H1 (cell line): ENCODE measurements at regions not wholly inside any gene's neighbourhood (a gene's known extent, or its start where the extent isn't known, plus 50 kb on each side); places are given as distances from the start of the nearest gene placed in this dataset.

Experiments
- CTCF ChIA-PET: fragments of 300-600 bp; sonication (Branson Sonifier 250); formaldehyde crosslinking; loops from one replicate; lab custom pipeline; 2021; ENCODE audit not compliant: partially characterized antibody; lab: Charles Lee
- POLR2A ChIA-PET: fragments of 300-600 bp; sonication (Branson Sonifier 250); formaldehyde crosslinking; loops from one replicate; lab custom pipeline; 2021; ENCODE audit warnings: inconsistent platforms; ENCODE audit not compliant: partially characterized antibody; lab: Charles Lee
- DNase-seq, 2 experiments: peaks; one replicate each; pipeline versions ENCODE4 v3.0.0 to v3.0.0-alpha.2; 2010 to 2022; ENCODE audit warnings: low spot score in 2 of 2, low read depth in 1 of 2, mixed read lengths in 1 of 2
- FAIRE-seq: peaks from 2 replicates; lab custom pipeline; 2011; peaks lifted over from hg19 to GRCh38; lab: Jason Lieb, UNC
- H2AFZ ChIP-seq: 2 replicates; pipeline ENCODE4 v1.8.1; 2012; ENCODE audit warnings: low read length, inconsistent platforms
- H2AK5ac ChIP-seq: 2 replicates; pipeline ENCODE4 v1.6.1; 2013; ENCODE audit warnings: low read depth, low read length
- H2BK120ac ChIP-seq: replicated peaks from 2 replicates; pipeline ENCODE3; 2013; ENCODE audit warnings: low read depth, low read length, inconsistent platforms
- H2BK12ac ChIP-seq: 2 replicates; pipeline ENCODE4 v1.6.1; 2013; ENCODE audit warnings: low read depth, low read length
- H2BK15ac ChIP-seq: 2 replicates; pipeline ENCODE4 v1.6.1; 2013; ENCODE audit warnings: low read length
- H2BK20ac ChIP-seq: 2 replicates; pipeline ENCODE4 v1.6.1; 2013; ENCODE audit warnings: low read length
- H2BK5ac ChIP-seq: 2 replicates; pipeline ENCODE4 v1.6.1; 2013; ENCODE audit warnings: low read depth, low read length
- H3K14ac ChIP-seq: 2 replicates; pipeline ENCODE4 v1.6.1; 2013; ENCODE audit warnings: inconsistent platforms; ENCODE audit not compliant: insufficient read length
- H3K18ac ChIP-seq: 2 replicates; pipeline ENCODE4 v1.6.1; 2013; ENCODE audit warnings: low read length; ENCODE audit errors: extremely low read depth
- H3K23ac ChIP-seq: 2 replicates; pipeline ENCODE4 v1.6.1; 2013; ENCODE audit warnings: inconsistent platforms; ENCODE audit not compliant: insufficient read length
- H3K23me2 ChIP-seq: 2 replicates; pipeline ENCODE4 v1.6.1; 2013; ENCODE audit warnings: low read depth, low read length
- H3K27ac ChIP-seq: 2 replicates; pipeline ENCODE4 v1.6.1; 2011; ENCODE audit warnings: low read depth, low read length, inconsistent platforms
- H3K27me3 ChIP-seq, 4 experiments: replicated peaks in 1 of 4; 1 replicate in 1 of 4; 2 replicates in 3 of 4; pipeline versions ENCODE4 v1.6.1 to v1.8.1; 2011 to 2013; ENCODE audit warnings: low read length in 3 of 4, mild to moderate bottlenecking in 3 of 4, inconsistent platforms in 2 of 4, mixed read lengths in 2 of 4, moderate library complexity in 1 of 4; ENCODE audit not compliant: control insufficient read depth in 3 of 4, insufficient read depth in 3 of 4; ENCODE audit errors: extremely low read depth in 1 of 4
- H3K36me3 ChIP-seq, 4 experiments: 2 replicates each; pipeline versions ENCODE4 v1.6.1 to v1.8.1; 2011 to 2013; ENCODE audit warnings: mild to moderate bottlenecking in 4 of 4, low read length in 3 of 4, moderate library complexity in 2 of 4, control low read depth in 1 of 4, inconsistent platforms in 1 of 4; ENCODE audit not compliant: insufficient read depth in 4 of 4, control insufficient read depth in 2 of 4
- H3K4ac ChIP-seq: replicated peaks from 2 replicates; pipeline ENCODE3; 2013; ENCODE audit warnings: low read length, low read depth, mixed read lengths, inconsistent platforms; ENCODE audit not compliant: insufficient read length
- H3K4me1 ChIP-seq, 4 experiments: replicated peaks in 1 of 4; 1 replicate in 1 of 4; 2 replicates in 3 of 4; pipeline versions ENCODE4 v1.6.1 to v1.8.1; 2011 to 2013; ENCODE audit warnings: low read length in 3 of 4, inconsistent platforms in 2 of 4, mixed read lengths in 1 of 4; ENCODE audit not compliant: insufficient read depth in 4 of 4, control insufficient read depth in 3 of 4
- H3K4me2 ChIP-seq, 2 experiments: 2 replicates each; pipeline versions ENCODE4 v1.6.1 to v1.8.1; 2011 to 2013; ENCODE audit warnings: low read depth in 2 of 2, low read length in 2 of 2, control low read depth in 1 of 2, inconsistent platforms in 1 of 2, mild to moderate bottlenecking in 1 of 2; ENCODE audit not compliant: insufficient read depth in 1 of 2
- H3K4me3 ChIP-seq, 4 experiments: fragments of 200-600, 300-600 bp in 1 of 4; sonication (generic), shearing (Covaris generic), sonication (Bioruptor Twin) in 1 of 4; 2 replicates each; pipeline versions ENCODE4 v1.5.1 to v1.8.1; 2011 to 2016; ENCODE audit warnings: low read length in 4 of 4, low read depth in 3 of 4, control low read depth in 2 of 4, inconsistent platforms in 2 of 4, mild to moderate bottlenecking in 2 of 4, mixed read lengths in 1 of 4, moderate library complexity in 1 of 4; ENCODE audit not compliant: insufficient read depth in 2 of 4; ENCODE audit errors: extremely low read depth in 1 of 4
- H3K56ac ChIP-seq: replicated peaks from 2 replicates; pipeline ENCODE3; 2013; ENCODE audit warnings: low read depth, mild to moderate bottlenecking, mixed read lengths, low read length, inconsistent platforms; ENCODE audit not compliant: insufficient read length
- H3K79me1 ChIP-seq: 2 replicates; pipeline ENCODE4 v1.6.1; 2013; ENCODE audit warnings: low read depth, low read length, control low read depth
- H3K79me2 ChIP-seq, 2 experiments: 2 replicates each; pipeline versions ENCODE4 v1.6.1 to v1.8.1; 2012 to 2013; ENCODE audit warnings: low read length in 2 of 2, mild to moderate bottlenecking in 2 of 2, inconsistent platforms in 1 of 2; ENCODE audit not compliant: insufficient read depth in 2 of 2, control insufficient read depth in 1 of 2
- H3K9ac ChIP-seq, 4 experiments: replicated peaks in 1 of 4; 1 replicate in 1 of 4; 2 replicates in 3 of 4; pipeline versions ENCODE4 v1.6.1 to v1.8.1; 2011 to 2013; ENCODE audit warnings: low read depth in 3 of 4, low read length in 3 of 4, control low read depth in 2 of 4, mild to moderate bottlenecking in 2 of 4, moderate library complexity in 2 of 4, inconsistent platforms in 1 of 4; ENCODE audit errors: extremely low read depth in 1 of 4
- H3K9me3 ChIP-seq, 2 experiments: 2 replicates each; pipeline versions ENCODE4 v1.6.1 to v1.8.1; 2012 to 2013; ENCODE audit warnings: mild to moderate bottlenecking in 2 of 2, moderate library complexity in 2 of 2, control low read depth in 1 of 2, inconsistent platforms in 1 of 2, low read depth in 1 of 2, low read length in 1 of 2, mixed read lengths in 1 of 2; ENCODE audit not compliant: insufficient read depth in 2 of 2
- H4K20me1 ChIP-seq, 2 experiments: replicated peaks in 1 of 2; 2 replicates each; pipeline versions ENCODE3 to v1.8.1; 2011 to 2013; ENCODE audit warnings: inconsistent platforms in 2 of 2, low read length in 2 of 2, mild to moderate bottlenecking in 1 of 2; ENCODE audit not compliant: insufficient read depth in 2 of 2, control insufficient read depth in 1 of 2
- H4K5ac ChIP-seq: 2 replicates; pipeline ENCODE4 v1.6.1; 2013; ENCODE audit warnings: low read length, low read depth, mixed read lengths, inconsistent platforms; ENCODE audit not compliant: insufficient read length
- H4K8ac ChIP-seq: 2 replicates; pipeline ENCODE4 v1.8.0; 2013; ENCODE audit warnings: mild to moderate bottlenecking, moderate library complexity, low read length, inconsistent platforms; ENCODE audit not compliant: insufficient read depth; ENCODE audit errors: extremely low read depth
- H4K91ac ChIP-seq: replicated peaks from 2 replicates; pipeline ENCODE3; 2013; ENCODE audit warnings: low read length, mixed read lengths, inconsistent platforms; ENCODE audit not compliant: insufficient read length
- BCL11A ChIP-seq, 2 experiments: IDR thresholded peaks; one replicate each; pipeline ENCODE4 v1.6.1; 2011; ENCODE audit warnings: low read depth in 2 of 2, low read length in 2 of 2, mild to moderate bottlenecking in 2 of 2
- CEBPB ChIP-seq: IDR thresholded peaks from 2 replicates; pipeline ENCODE4 v1.6.1; 2012; ENCODE audit warnings: low read depth, low read length

DNA sequence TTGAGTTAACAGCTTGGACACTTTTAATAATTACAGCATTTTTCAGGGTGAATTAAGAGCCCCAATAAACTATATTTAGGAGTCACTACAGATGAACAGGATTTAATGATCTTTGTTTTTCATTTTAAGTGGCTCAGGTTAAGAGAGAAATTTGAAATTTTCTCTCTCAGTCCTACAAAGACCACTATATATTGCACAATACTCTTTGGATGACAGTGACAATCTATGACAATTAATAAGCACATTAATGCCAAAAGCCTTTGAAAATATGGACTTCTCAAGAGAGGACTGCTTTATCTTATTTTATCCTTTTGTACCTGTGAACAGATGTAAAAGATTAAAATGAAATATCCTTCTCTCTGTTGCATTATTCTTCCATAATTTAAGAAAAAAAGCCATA is 151.1 kb upstream of the IRX5 start:
- Histone ChIP-seq H4K5ac (no peak overlapping the region), H3K4me3 (no peak overlapping the region), H3K56ac (no peak overlapping the region), H3K23ac (no peak overlapping the region), H3K36me3 (no peaks in the 10 kb centered on the region), H3K79me2 (no peaks in the 10 kb centered on the region), H3K9ac (no peak overlapping the region), H2BK20ac (no peak overlapping the region), H4K20me1 (no peaks in the 10 kb centered on the region), H3K14ac (no peak overlapping the region), H3K27ac (no peak overlapping the region), H3K9me3 (no peaks in the 10 kb centered on the region), H3K18ac (no peak overlapping the region), H2AFZ (no peak overlapping the region), H4K8ac (no peak overlapping the region), H3K4me2 (no peak overlapping the region), H3K23me2 (no peaks in the 10 kb centered on the region), H3K79me1 (no peaks in the 10 kb centered on the region), H2BK120ac (no peak overlapping the region), H2BK15ac (no peak overlapping the region), H4K91ac (no peak overlapping the region), H3K4ac (no peak overlapping the region), H2AK5ac (no peak overlapping the region), H2BK12ac (no peak overlapping the region), H2BK5ac (no peak overlapping the region), H3K27me3 (no peaks in the 10 kb centered on the region), H3K4me1 (no peaks in the 10 kb centered on the region; a peak in 1 of 7 replicates)
- ChIA-PET CTCF (interaction anchor here (0.5 kb wide), 1 partner anchor 178 kb away, joined by 4 read pairs; no protein-coding TSS in a partner anchor), POLR2A (no interaction called here)
- TF ChIP-seq CEBPB (peak; percentile 51; the same call in 1 of the 2 replicates), BCL11A (IDR thresholded peaks at IDR 0.05; ENCODE audit: low read depth in 2 of 2, low read length in 2 of 2) (no peak)
- FAIRE-seq (no peak), DNase-seq (no peak)
